NCI-H2171 treated with DMSO at 0.1 percent for 48 hours (cell line): ENCODE measurements at regions not wholly inside any gene's neighbourhood (a gene's known extent, or its start where the extent isn't known, plus 50 kb on each side); places are given as distances from the start of the nearest gene placed in this dataset.

ENCODE experiments used
- DNase-seq: peaks from one replicate; lab custom pipeline; 2025; lab: John Stamatoyannopoulos, UW

GRCh38 chr1:78360584-78360983, 130.2 kb upstream of the PTGFR start:
- no peak for DNase-seq

GRCh38 chr1:78367700-78368099, 123.1 kb upstream of the PTGFR start:
- DNase-seq = no peak

GRCh38 chr1:78369546-78369945, 121.2 kb upstream of the PTGFR start:
- DNase-seq = no peak

GRCh38 chr1:78370356-78370755, 120.4 kb upstream of the PTGFR start:
- DNase-seq = no peak

- DNase-seq = no peak
Measured at GRCh38 chr1:78370779-78371482, 119.8 kb upstream of the PTGFR start.

GRCh38 chr1:78373676-78374075, 117.1 kb upstream of the PTGFR start:
- no peak for DNase-seq

- DNase-seq = no peak
Measured at GRCh38 chr1:78375996-78376395, 114.8 kb upstream of the PTGFR start.

GRCh38 chr1:78377356-78377928, 113.3 kb upstream of the PTGFR start:
- DNase-seq = no peak

GRCh38 chr1:78383923-78384322, 106.9 kb upstream of the PTGFR start:
- no peak for DNase-seq

GRCh38 chr1:78385744-78386462, 104.9 kb upstream of the PTGFR start:
- no peak for DNase-seq

GRCh38 chr1:78387201-78387600, 103.6 kb upstream of the PTGFR start:
- no peak for DNase-seq

- no peak for DNase-seq
Measured at GRCh38 chr1:78387871-78388270, 102.9 kb upstream of the PTGFR start.

GRCh38 chr1:78388275-78388674, 102.5 kb upstream of the PTGFR start:
- no peak for DNase-seq

- no peak for DNase-seq
Measured at GRCh38 chr1:78401148-78401547, 89.6 kb upstream of the PTGFR start.

- no peak for DNase-seq
Measured at GRCh38 chr1:78408192-78408591, 82.6 kb upstream of the PTGFR start.

GRCh38 chr1:78408810-78409209, 82.0 kb upstream of the PTGFR start:
- no peak for DNase-seq

- DNase-seq = no peak
Measured at GRCh38 chr1:78410643-78411042, 80.1 kb upstream of the PTGFR start.

- no peak for DNase-seq
Measured at GRCh38 chr1:78411707-78412106, 79.1 kb upstream of the PTGFR start.

GRCh38 chr1:78415165-78415564, 75.6 kb upstream of the PTGFR start:
- DNase-seq = no peak

- no peak for DNase-seq
Measured at GRCh38 chr1:78419309-78419708, 71.5 kb upstream of the PTGFR start.

GRCh38 chr1:78420181-78420580, 70.6 kb upstream of the PTGFR start:
- DNase-seq = no peak

- DNase-seq = no peak
Measured at GRCh38 chr1:78420688-78421087, 70.1 kb upstream of the PTGFR start.

GRCh38 chr1:78424720-78425119, 66.1 kb upstream of the PTGFR start:
- no peak for DNase-seq
